ENCODE measurements at regions not wholly inside any gene's neighbourhood (a gene's known extent, or its start where the extent isn't known, plus 50 kb on each side); places are given as distances from the start of the nearest gene placed in this dataset.

- Histone ChIP-seq H3K36me3 (ENCODE audit: control insufficient read depth, insufficient read depth, low read length) (no peaks in the 10 kb centered on the region), H3K4me1 (no peaks in the 10 kb centered on the region), H3K9me3 (no peaks in the 10 kb centered on the region), H3K4me3 (ENCODE audit: low read depth, low read length) (no peak overlapping the region), H3K27me3 (replicated peaks; ENCODE audit: control insufficient read depth, insufficient read depth, low read length) (no peaks in the 10 kb centered on the region)
- no peaks in the 10 kb centered on the region for H3K9me3 Mint-ChIP-seq (ENCODE audit: unreplicated experiment)
- DNase-seq, result no peak
- H3K36me3 Mint-ChIP-seq (ENCODE audit: insufficient read depth, unreplicated experiment), result no peaks in the 10 kb centered on the region
- POLR2A ChIA-PET, result no interaction called here
- H3K4me3 Mint-ChIP-seq (ENCODE audit: unreplicated experiment), result no peak overlapping the region
- H3K27ac Mint-ChIP-seq (ENCODE audit: unreplicated experiment), result no peak overlapping the region
- CTCF ChIA-PET, result no interaction called here
- BruUV-seq (replicated peaks), result no TSS peak
- intact Hi-C loops (cut with micrococcal nuclease; ENCODE audit: unreplicated experiment), result no loop called here
- no peaks in the 10 kb centered on the region for H3K4me1 Mint-ChIP-seq (ENCODE audit: low read depth, unreplicated experiment)
- H3K27me3 Mint-ChIP-seq (ENCODE audit: insufficient read depth, unreplicated experiment), result peaks cover 5% of the 10 kb centered on the region
- TF ChIP-seq CTCF (IDR thresholded peaks at IDR 0.05; ENCODE audit: insufficient read depth in 1 of 2, low read depth in 1 of 2, low read length in 1 of 2, severe bottlenecking in 1 of 2, unreplicated experiment in 1 of 2), result no peak
These were observed 292.4 kb downstream of the THBS2 start for GRCh38 chr6:168961264-168961656.

DNA sequence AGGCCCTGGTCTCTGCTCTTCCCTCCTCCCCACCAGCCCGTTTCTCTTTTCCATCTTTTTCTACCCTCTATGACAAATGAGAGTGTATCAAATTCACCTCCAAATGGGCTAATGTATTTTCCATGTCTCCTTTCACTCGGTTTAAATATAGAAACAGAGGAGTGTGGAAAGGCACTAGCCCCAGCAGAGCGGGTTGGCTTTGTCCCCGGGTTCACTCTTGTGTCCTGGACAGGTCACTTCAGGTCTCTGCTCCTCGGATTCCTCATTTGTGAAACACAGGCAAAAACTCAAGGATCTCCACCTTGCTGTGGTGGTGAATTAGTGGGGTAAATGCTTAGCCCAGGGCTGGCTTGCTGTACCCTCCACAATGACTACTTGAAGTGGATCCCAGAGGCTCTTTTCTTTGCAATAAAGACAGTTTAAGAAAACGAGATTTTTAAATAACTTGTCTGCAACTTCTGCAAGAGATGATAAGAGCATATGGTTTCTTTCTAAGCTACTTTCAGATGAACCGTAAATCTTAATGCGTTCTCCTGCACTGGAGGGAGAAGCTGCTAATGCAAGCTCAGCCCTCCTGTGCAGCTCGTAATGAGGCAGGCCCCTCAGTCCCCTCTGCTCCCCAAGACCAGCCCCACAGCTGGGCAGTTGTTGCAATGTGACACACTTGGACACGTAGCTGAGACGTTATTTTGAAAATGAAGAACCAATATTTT, 292.9 kb downstream of the THBS2 start:
- TF ChIP-seq CTCF (IDR thresholded peaks at IDR 0.05; ENCODE audit: insufficient read depth in 1 of 2, low read depth in 1 of 2, low read length in 1 of 2, severe bottlenecking in 1 of 2, unreplicated experiment in 1 of 2), result no peak
- Mint-ChIP-seq H3K27ac (ENCODE audit: unreplicated experiment) (no peak overlapping the region), H3K4me1 (ENCODE audit: low read depth, unreplicated experiment) (no peaks in the 10 kb centered on the region), H3K36me3 (ENCODE audit: insufficient read depth, unreplicated experiment) (no peaks in the 10 kb centered on the region), H3K4me3 (ENCODE audit: unreplicated experiment) (no peak overlapping the region), H3K27me3 (ENCODE audit: insufficient read depth, unreplicated experiment) (peaks cover 5% of the 10 kb centered on the region), H3K9me3 (ENCODE audit: unreplicated experiment) (no peaks in the 10 kb centered on the region)
- CTCF ChIA-PET, result no interaction called here
- no peaks in the 10 kb centered on the region for H3K36me3 ChIP-seq (ENCODE audit: control insufficient read depth, insufficient read depth, low read length)
- no peaks in the 10 kb centered on the region for H3K27me3 ChIP-seq (replicated peaks; ENCODE audit: control insufficient read depth, insufficient read depth, low read length)
- H3K4me3 ChIP-seq (ENCODE audit: low read depth, low read length), result no peak overlapping the region
- POLR2A ChIA-PET, result no interaction called here
- no peak for DNase-seq
- BruUV-seq (replicated peaks), result no TSS peak
- H3K4me1 ChIP-seq, result no peaks in the 10 kb centered on the region
- intact Hi-C loops (cut with micrococcal nuclease; ENCODE audit: unreplicated experiment), result no loop called here
- H3K9me3 ChIP-seq, result no peaks in the 10 kb centered on the region

GRCh38 chr6:168959696-168960095, 293.9 kb downstream of the THBS2 start:
- no peak for TF ChIP-seq CTCF (IDR thresholded peaks at IDR 0.05; ENCODE audit: insufficient read depth in 1 of 2, low read depth in 1 of 2, low read length in 1 of 2, severe bottlenecking in 1 of 2, unreplicated experiment in 1 of 2)
- CTCF ChIA-PET, result interaction anchor here (1.2 kb wide), 1 partner anchor 65 kb away, joined by 3 read pairs; no protein-coding TSS in a partner anchor
- BruUV-seq (replicated peaks), result no TSS peak
- Mint-ChIP-seq H3K27ac (ENCODE audit: unreplicated experiment) (no peak overlapping the region), H3K4me3 (ENCODE audit: unreplicated experiment) (no peak overlapping the region), H3K4me1 (ENCODE audit: low read depth, unreplicated experiment) (no peaks in the 10 kb centered on the region), H3K36me3 (ENCODE audit: insufficient read depth, unreplicated experiment) (no peaks in the 10 kb centered on the region), H3K9me3 (ENCODE audit: unreplicated experiment) (no peaks in the 10 kb centered on the region), H3K27me3 (ENCODE audit: insufficient read depth, unreplicated experiment) (peaks cover 5% of the 10 kb centered on the region)
- no peaks in the 10 kb centered on the region for H3K4me1 ChIP-seq
- no peak overlapping the region for H3K4me3 ChIP-seq (ENCODE audit: low read depth, low read length)
- H3K9me3 ChIP-seq, result no peaks in the 10 kb centered on the region
- no peak for DNase-seq
- H3K36me3 ChIP-seq (ENCODE audit: control insufficient read depth, insufficient read depth, low read length), result no peaks in the 10 kb centered on the region
- intact Hi-C loops (cut with micrococcal nuclease; ENCODE audit: unreplicated experiment), result loop anchor here (5.0 to 10.0 kb wide), 4 partner anchors 365 to 1573 kb away; partner anchors contain the start of gene DLL1
- POLR2A ChIA-PET, result no interaction called here
- H3K27me3 ChIP-seq (replicated peaks; ENCODE audit: control insufficient read depth, insufficient read depth, low read length), result no peaks in the 10 kb centered on the region
